ENCODE measurements at regions not wholly inside any gene's neighbourhood (a gene's known extent, or its start where the extent isn't known, plus 50 kb on each side); places are given as distances from the start of the nearest gene placed in this dataset.

- Histone ChIP-seq H3K79me2 (ENCODE audit: insufficient read depth, low read depth, low read length) (no peaks in the 10 kb centered on the region), H3K9me2 (ENCODE audit: insufficient read depth, low read length) (no peaks in the 10 kb centered on the region), H3K27ac (ENCODE audit: low read depth, low read length, poor library complexity, severe bottlenecking) (no peak overlapping the region), H3K36me3 (ENCODE audit: insufficient read depth, low read length) (no peaks in the 10 kb centered on the region), H3K4me2 (ENCODE audit: low read length) (no peak overlapping the region), H3K4me3 (ENCODE audit: low read depth, low read length, poor library complexity, severe bottlenecking) (no peak overlapping the region), H3K4me1 (ENCODE audit: insufficient read depth, low read length, poor library complexity, severe bottlenecking) (no peaks in the 10 kb centered on the region), H4K20me1 (ENCODE audit: insufficient read depth, low read length) (no peaks in the 10 kb centered on the region), H2AFZ (ENCODE audit: low read length) (no peak overlapping the region), H3K9me3 (ENCODE audit: low read length) (no peaks in the 10 kb centered on the region)
- intact Hi-C loops (cut with micrococcal nuclease; ENCODE audit: unreplicated experiment) = no loop called here
- ChIA-PET POLR2A (no interaction called here), CTCF (ENCODE audit: unreplicated experiment) (no interaction called here)
- no TSS peak for BruUV-seq (replicated peaks)
- no peak for DNase-seq (ENCODE audit: low spot score)
- no peak for TF ChIP-seq EZH2phosphoT487 (IDR thresholded peaks at IDR 0.05; ENCODE audit: borderline replicate concordance, low read depth, low read length)
- TF ChIP-seq CTCF (conservative IDR thresholded peaks at IDR 0.05; ENCODE audit: low read length) = no peak
Observed at GRCh38 chr10:78942091-78942501, 126.7 kb upstream of the ZMIZ1 start.

GRCh38 chr10:78944723-78945312 is 123.9 kb upstream of the ZMIZ1 start:
- no peak overlapping the region for H3K27ac ChIP-seq (ENCODE audit: low read depth, low read length, poor library complexity, severe bottlenecking)
- H4K20me1 ChIP-seq (ENCODE audit: insufficient read depth, low read length) = no peaks in the 10 kb centered on the region
- no peaks in the 10 kb centered on the region for H3K9me2 ChIP-seq (ENCODE audit: insufficient read depth, low read length)
- TF ChIP-seq EZH2phosphoT487 (IDR thresholded peaks at IDR 0.05; ENCODE audit: borderline replicate concordance, low read depth, low read length) = no peak
- TF ChIP-seq CTCF (conservative IDR thresholded peaks at IDR 0.05; ENCODE audit: low read length) = no peak
- H3K4me1 ChIP-seq (ENCODE audit: insufficient read depth, low read length, poor library complexity, severe bottlenecking) = no peaks in the 10 kb centered on the region
- intact Hi-C loops (cut with micrococcal nuclease; ENCODE audit: unreplicated experiment) = no loop called here
- H3K36me3 ChIP-seq (ENCODE audit: insufficient read depth, low read length) = no peaks in the 10 kb centered on the region
- CTCF ChIA-PET (ENCODE audit: unreplicated experiment) = no interaction called here
- no peak overlapping the region for H2AFZ ChIP-seq (ENCODE audit: low read length)
- no peak for DNase-seq (ENCODE audit: low spot score)
- BruUV-seq (replicated peaks) = no TSS peak
- H3K79me2 ChIP-seq (ENCODE audit: insufficient read depth, low read depth, low read length) = no peaks in the 10 kb centered on the region
- no peak overlapping the region for H3K4me3 ChIP-seq (ENCODE audit: low read depth, low read length, poor library complexity, severe bottlenecking)
- POLR2A ChIA-PET = interaction anchor here (0.8 kb wide), 1 partner anchor 289 kb away, joined by 4 read pairs; no protein-coding TSS in a partner anchor
- H3K9me3 ChIP-seq (ENCODE audit: low read length) = no peaks in the 10 kb centered on the region
- no peak overlapping the region for H3K4me2 ChIP-seq (ENCODE audit: low read length)

- ChIA-PET POLR2A (no interaction called here), CTCF (ENCODE audit: unreplicated experiment) (interaction anchor here (0.6 kb wide), 1 partner anchor 100 kb away, joined by 3 read pairs; no protein-coding TSS in a partner anchor)
- intact Hi-C loops (cut with micrococcal nuclease; ENCODE audit: unreplicated experiment) = no loop called here
- BruUV-seq (replicated peaks) = no TSS peak
- no peaks in the 10 kb centered on the region for H3K36me3 ChIP-seq (ENCODE audit: insufficient read depth, low read length)
- H3K4me3 ChIP-seq (ENCODE audit: low read depth, low read length, poor library complexity, severe bottlenecking) = no peak overlapping the region
- no peaks in the 10 kb centered on the region for H4K20me1 ChIP-seq (ENCODE audit: insufficient read depth, low read length)
- H3K4me1 ChIP-seq (ENCODE audit: insufficient read depth, low read length, poor library complexity, severe bottlenecking) = no peaks in the 10 kb centered on the region
- no peak overlapping the region for H3K4me2 ChIP-seq (ENCODE audit: low read length)
- no peaks in the 10 kb centered on the region for H3K9me2 ChIP-seq (ENCODE audit: insufficient read depth, low read length)
- H3K27ac ChIP-seq (ENCODE audit: low read depth, low read length, poor library complexity, severe bottlenecking) = no peak overlapping the region
- H3K79me2 ChIP-seq (ENCODE audit: insufficient read depth, low read depth, low read length) = no peaks in the 10 kb centered on the region
- no peak for DNase-seq (ENCODE audit: low spot score)
- no peaks in the 10 kb centered on the region for H3K9me3 ChIP-seq (ENCODE audit: low read length)
- TF ChIP-seq EZH2phosphoT487 (IDR thresholded peaks at IDR 0.05; ENCODE audit: borderline replicate concordance, low read depth, low read length) (no peak), CTCF (conservative IDR thresholded peaks at IDR 0.05; ENCODE audit: low read length) (no peak)
- no peak overlapping the region for H2AFZ ChIP-seq (ENCODE audit: low read length)
Observed at GRCh38 chr10:78945838-78946237, 122.9 kb upstream of the ZMIZ1 start.

Data from OCI-LY7 (cell line).